ENCODE measurements at regions not wholly inside any gene's neighbourhood (a gene's known extent, or its start where the extent isn't known, plus 50 kb on each side); places are given as distances from the start of the nearest gene placed in this dataset.

DNA sequence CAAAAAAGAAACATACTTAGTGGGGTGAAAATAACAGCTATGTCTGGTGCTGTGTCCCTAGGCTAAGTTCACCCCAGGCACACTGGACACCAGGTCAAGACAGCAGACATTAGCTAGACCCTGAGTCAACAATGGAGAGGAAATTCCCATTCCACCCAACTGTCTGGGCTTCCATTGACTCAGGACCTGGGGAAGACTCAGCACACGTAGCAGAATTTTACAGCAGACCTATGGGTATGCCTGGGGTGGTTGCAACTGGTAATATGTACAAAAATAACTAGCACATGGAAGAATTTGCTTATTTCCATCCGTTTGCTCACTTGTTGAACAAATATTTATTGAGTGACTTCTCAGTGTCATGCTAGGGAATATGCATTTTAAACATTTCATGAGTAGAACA lies 117.0 kb downstream of the GAS1 start:
- Mint-ChIP-seq H3K27me3 (ENCODE audit: low read depth) (peaks cover 6% of the 10 kb centered on the region), H3K27ac (no peak overlapping the region), H3K9me3 (peaks cover 2% of the 10 kb centered on the region), H3K4me1 (peaks cover 12% of the 10 kb centered on the region), H3K4me3 (no peak overlapping the region), H3K36me3 (ENCODE audit: low read depth) (no peaks in the 10 kb centered on the region)
- no peak for TF ChIP-seq CTCF (IDR thresholded peaks at IDR 0.05; ENCODE audit: unreplicated experiment in 3 of 3)

DNA sequence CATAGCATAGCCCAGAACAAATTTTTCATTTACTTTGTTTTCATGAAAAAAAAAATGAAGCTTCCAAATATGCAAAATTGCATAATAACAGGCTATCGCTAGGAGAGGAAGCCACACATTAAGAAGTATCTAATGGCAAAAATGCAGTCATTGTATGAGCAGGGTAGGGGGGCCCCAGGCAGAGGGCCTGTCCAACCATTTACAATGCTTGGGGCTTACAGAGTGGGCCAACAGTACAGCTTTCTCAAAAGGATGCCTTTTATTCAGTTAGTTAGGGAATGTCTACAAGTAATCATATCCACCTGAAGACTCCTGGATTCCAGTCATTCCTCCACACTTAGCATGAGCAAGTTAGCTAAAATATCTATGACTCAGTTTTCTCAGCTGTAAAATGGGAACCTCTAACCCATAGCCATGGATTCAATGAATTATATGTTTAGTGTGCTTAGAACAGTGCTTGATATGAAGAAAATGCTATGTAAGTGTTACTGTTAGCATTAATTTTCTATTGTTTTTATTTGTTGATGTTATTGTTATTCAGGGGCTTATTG lies 117.7 kb downstream of the GAS1 start:
- Mint-ChIP-seq H3K27me3 (ENCODE audit: low read depth) (peaks cover 7% of the 10 kb centered on the region), H3K4me1 (peaks cover 7% of the 10 kb centered on the region), H3K27ac (no peak overlapping the region), H3K9me3 (peaks cover 5% of the 10 kb centered on the region), H3K4me3 (no peak overlapping the region), H3K36me3 (ENCODE audit: low read depth) (no peaks in the 10 kb centered on the region)
- no peak for TF ChIP-seq CTCF (IDR thresholded peaks at IDR 0.05; ENCODE audit: unreplicated experiment in 3 of 3)

GRCh38 chr9:86828631-86829030 lies 118.7 kb downstream of the GAS1 start:
- H3K36me3 Mint-ChIP-seq (ENCODE audit: low read depth) = no peaks in the 10 kb centered on the region
- H3K4me3 Mint-ChIP-seq = no peak overlapping the region
- peaks cover 7% of the 10 kb centered on the region for H3K27me3 Mint-ChIP-seq (ENCODE audit: low read depth)
- H3K9me3 Mint-ChIP-seq = peaks cover 8% of the 10 kb centered on the region
- peaks cover 7% of the 10 kb centered on the region for H3K4me1 Mint-ChIP-seq
- H3K27ac Mint-ChIP-seq = no peak overlapping the region
- no peak for TF ChIP-seq CTCF (IDR thresholded peaks at IDR 0.05; ENCODE audit: unreplicated experiment in 3 of 3)

GRCh38 chr9:86827893-86828292 lies 119.4 kb downstream of the GAS1 start:
- peaks cover 11% of the 10 kb centered on the region for H3K9me3 Mint-ChIP-seq
- H3K27me3 Mint-ChIP-seq (ENCODE audit: low read depth) = peaks cover 7% of the 10 kb centered on the region
- peaks cover 3% of the 10 kb centered on the region for H3K4me1 Mint-ChIP-seq
- H3K27ac Mint-ChIP-seq = no peak overlapping the region
- H3K4me3 Mint-ChIP-seq = no peak overlapping the region
- no peaks in the 10 kb centered on the region for H3K36me3 Mint-ChIP-seq (ENCODE audit: low read depth)
- TF ChIP-seq CTCF (IDR thresholded peaks at IDR 0.05; ENCODE audit: unreplicated experiment in 3 of 3) = no peak

- peak overlapping the region in 1 of 3 experiments; percentile 90 for H3K27ac Mint-ChIP-seq
- peaks cover 7% of the 10 kb centered on the region for H3K36me3 Mint-ChIP-seq (ENCODE audit: low read depth)
- H3K4me1 Mint-ChIP-seq = peaks cover 24% of the 10 kb centered on the region
- no peak overlapping the region for H3K4me3 Mint-ChIP-seq
- peaks cover 7% of the 10 kb centered on the region for H3K27me3 Mint-ChIP-seq (ENCODE audit: low read depth)
- peaks cover 14% of the 10 kb centered on the region for H3K9me3 Mint-ChIP-seq
- no peak for TF ChIP-seq CTCF (IDR thresholded peaks at IDR 0.05; ENCODE audit: unreplicated experiment in 3 of 3)
Measured at GRCh38 chr9:86825299-86825698, 122.0 kb downstream of the GAS1 start.

Data from nephron (organoid).